Common myeloid progenitor, CD34-positive (primary cell): ENCODE measurements at regions not wholly inside any gene's neighbourhood (a gene's known extent, or its start where the extent isn't known, plus 50 kb on each side); places are given as distances from the start of the nearest gene placed in this dataset.

Experiments used
- CTCF ChIA-PET: fragments of 350-600 bp; sonication (Branson Sonifier 250); formaldehyde crosslinking; loops from one replicate; lab custom pipeline; 2021; ENCODE audit warnings: antibody characterized with exemption; lab: Charles Lee
- POLR2A ChIA-PET: fragments of 350-600 bp; sonication (Branson Sonifier 250); formaldehyde crosslinking; loops from one replicate; lab custom pipeline; 2021; ENCODE audit warnings: antibody characterized with exemption; lab: Charles Lee
- DNase-seq, 3 donors: peaks; one replicate each; pipeline versions ENCODE4 v3.0.0 to v3.0.0-alpha.2; 2013
- H3K27ac ChIP-seq, 2 experiments: 1 replicate in 1 of 2; 2 replicates in 1 of 2; pipeline ENCODE4 v1.7.0; 2013; ENCODE audit warnings: inconsistent platforms in 2 of 2, low read length in 2 of 2, mild to moderate bottlenecking in 2 of 2, low read depth in 1 of 2, moderate library complexity in 1 of 2; ENCODE audit not compliant: severe bottlenecking in 2 of 2, insufficient read depth in 1 of 2, poor library complexity in 1 of 2
- H3K27me3 ChIP-seq, 5 experiments: replicated peaks in 2 of 5; 1 replicate in 3 of 5; 2 replicates in 2 of 5; pipeline versions ENCODE4 v1.6.1 to v1.7.0; 2013; ENCODE audit warnings: low read length in 4 of 5, mild to moderate bottlenecking in 2 of 5, moderate library complexity in 2 of 5, inconsistent platforms in 1 of 5; ENCODE audit not compliant: insufficient read depth in 5 of 5, control insufficient read depth in 4 of 5
- H3K36me3 ChIP-seq, 4 experiments: 1 replicate in 2 of 4; 2 replicates in 2 of 4; pipeline versions ENCODE4 v1.6.1 to v1.7.0; 2013; ENCODE audit warnings: low read length in 3 of 4, control low read depth in 1 of 4, mild to moderate bottlenecking in 1 of 4; ENCODE audit not compliant: control insufficient read depth in 4 of 4, insufficient read depth in 4 of 4
- H3K4me1 ChIP-seq, 4 experiments: 1 replicate in 3 of 4; 2 replicates in 1 of 4; pipeline versions ENCODE4 v1.6.1 to v1.7.1; 2013; ENCODE audit warnings: low read length in 3 of 4, mild to moderate bottlenecking in 3 of 4, control low read depth in 1 of 4, inconsistent platforms in 1 of 4, moderate library complexity in 1 of 4; ENCODE audit not compliant: control insufficient read depth in 4 of 4, insufficient read depth in 4 of 4; ENCODE audit errors: control extremely low read depth in 1 of 4
- H3K4me3 ChIP-seq, 7 experiments: 1 replicate in 4 of 7; 2 replicates in 3 of 7; pipeline versions ENCODE4 v1.5.1 to v1.7.0; 2013; ENCODE audit warnings: mild to moderate bottlenecking in 7 of 7, low read length in 6 of 7, moderate library complexity in 6 of 7, inconsistent platforms in 2 of 7, low read depth in 2 of 7, control low read depth in 1 of 7; ENCODE audit not compliant: insufficient read depth in 4 of 7, control insufficient read depth in 1 of 7; ENCODE audit errors: extremely low read depth in 1 of 7
- H3K9me3 ChIP-seq, 5 experiments: 1 replicate in 4 of 5; 2 replicates in 1 of 5; pipeline versions ENCODE4 v1.6.1 to v1.7.1; 2013; ENCODE audit warnings: low read length in 4 of 5, mild to moderate bottlenecking in 2 of 5, inconsistent platforms in 1 of 5, low read depth in 1 of 5, moderate library complexity in 1 of 5; ENCODE audit not compliant: control insufficient read depth in 4 of 5, insufficient read depth in 2 of 5; ENCODE audit errors: control extremely low read depth in 1 of 5
- WGBS: methylation state at CpG from one replicate; pipeline ENCODE4 v1.1.5; 2013; ENCODE audit not compliant: insufficient coverage; 5-methylcytosine and 5-hydroxymethylcytosine counted together

GRCh38 chr2:133943108-133943507 is 310.8 kb upstream of the MGAT5 start:
- H3K27me3 ChIP-seq, result peaks cover 0 to 2% (median 0%) of the 10 kb centered on the region in 5 experiments
- no peak for DNase-seq
- POLR2A ChIA-PET, result no interaction called here
- CTCF ChIA-PET, result no interaction called here
- no peak overlapping the region for H3K4me3 ChIP-seq
- no peaks in the 10 kb centered on the region for H3K36me3 ChIP-seq
- no peak overlapping the region for H3K27ac ChIP-seq
- whole genome bisulfite sequencing, result 100% methylated on average over 1 of the region's 5 CpGs
- peaks cover 0 to 2% (median 0%) of the 10 kb centered on the region in 5 experiments for H3K9me3 ChIP-seq
- H3K4me1 ChIP-seq, result no peaks in the 10 kb centered on the region

DNA sequence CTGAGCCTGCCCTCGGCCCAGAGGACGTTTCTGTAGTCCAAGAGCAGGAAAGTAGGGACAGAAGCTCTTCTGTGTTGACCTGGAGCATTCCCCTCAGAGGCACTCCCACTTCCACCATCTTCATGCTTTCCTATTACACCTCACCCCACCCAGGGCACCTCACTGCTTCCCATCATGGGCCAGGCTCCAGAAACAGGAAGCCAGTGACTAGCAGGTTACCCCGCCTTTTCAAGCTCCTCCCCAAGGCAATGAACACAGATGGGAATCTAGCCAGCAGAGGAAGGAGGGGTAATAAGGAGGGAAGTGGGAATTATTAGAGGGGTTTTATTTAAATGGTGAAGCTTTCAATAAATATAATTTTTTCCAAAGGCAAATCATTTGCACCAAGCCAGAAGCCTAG is 308.8 kb upstream of the MGAT5 start:
- 20% methylated on average over 1 of the region's 3 CpGs for WGBS
- H3K9me3 ChIP-seq, result peaks cover 0 to 2% (median 0%) of the 10 kb centered on the region in 5 experiments
- CTCF ChIA-PET, result no interaction called here

DNA sequence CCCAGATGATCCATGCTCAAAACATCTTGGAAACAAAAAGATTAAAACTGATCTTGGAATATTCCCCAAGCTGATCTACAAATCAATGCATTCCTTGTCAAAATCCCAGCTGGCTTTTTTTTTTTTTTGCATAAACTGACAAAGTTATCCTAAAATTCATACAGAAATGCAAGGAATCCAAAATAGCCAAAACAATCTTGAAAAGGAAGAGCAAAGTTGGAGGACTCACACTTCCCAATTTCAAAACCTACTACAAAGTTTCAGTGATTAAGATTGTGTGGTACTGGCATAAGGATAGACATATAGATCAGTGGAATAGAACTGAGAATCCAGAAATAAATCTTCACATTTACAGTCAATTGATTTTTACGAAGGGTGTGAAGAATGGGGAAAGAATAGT is 306.8 kb upstream of the MGAT5 start:
- peaks cover 0 to 2% (median 0%) of the 10 kb centered on the region in 5 experiments for H3K27me3 ChIP-seq
- no peak overlapping the region for H3K4me3 ChIP-seq
- DNase-seq, result no peak
- no peak overlapping the region for H3K27ac ChIP-seq
- ChIA-PET CTCF (no interaction called here), POLR2A (no interaction called here)
- no CpG with 5 or more reads among the region's 1 CpG for WGBS
- no peaks in the 10 kb centered on the region for H3K4me1 ChIP-seq
- H3K36me3 ChIP-seq, result no peaks in the 10 kb centered on the region
- H3K9me3 ChIP-seq, result peaks cover 0 to 2% (median 0%) of the 10 kb centered on the region in 5 experiments

More for the DNA sequence above, 308.8 kb upstream of the MGAT5 start:
- POLR2A ChIA-PET, result no interaction called here
- no peaks in the 10 kb centered on the region for H3K27me3 ChIP-seq
- H3K36me3 ChIP-seq, result no peaks in the 10 kb centered on the region
- H3K4me3 ChIP-seq, result no peak overlapping the region
- no peaks in the 10 kb centered on the region for H3K4me1 ChIP-seq
- H3K27ac ChIP-seq, result no peak overlapping the region
- DNase-seq, result no peak

DNA sequence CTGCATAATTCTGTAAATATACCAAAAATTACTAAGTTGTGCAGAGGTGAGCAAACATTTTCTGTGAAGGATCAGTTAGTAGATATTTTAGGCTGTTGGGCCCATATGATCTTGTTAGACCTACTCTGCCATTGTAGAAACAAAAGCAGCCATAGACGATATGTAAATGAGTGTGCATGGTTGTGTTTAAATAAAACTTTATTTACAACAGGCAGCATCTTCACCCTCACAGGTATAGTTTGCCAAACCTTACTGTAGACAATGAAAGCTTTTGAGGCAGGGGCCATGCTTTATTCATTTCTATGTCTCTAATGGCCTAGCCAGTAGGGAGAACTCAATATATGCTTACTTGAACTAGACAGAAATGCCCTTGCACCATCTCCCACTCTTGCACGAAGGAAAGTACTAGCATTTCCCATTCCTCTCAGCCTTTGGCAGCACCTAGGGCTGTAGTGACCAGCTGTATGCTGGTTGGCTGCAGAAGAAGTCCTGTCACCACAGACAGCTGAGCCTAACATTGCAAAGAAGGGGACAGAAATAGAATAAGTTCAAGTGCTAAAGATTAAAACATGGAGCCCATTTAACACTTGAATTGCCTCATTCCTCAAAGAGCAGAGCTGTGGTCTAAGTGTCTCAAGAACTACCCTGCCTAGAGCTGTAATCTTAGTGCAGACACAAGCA is 305.1 kb upstream of the MGAT5 start:
- Histone ChIP-seq H3K4me3 (no peak overlapping the region), H3K27me3 (peaks cover 0 to 2% (median 0%) of the 10 kb centered on the region in 5 experiments), H3K9me3 (peaks cover 0 to 2% (median 0%) of the 10 kb centered on the region in 5 experiments), H3K4me1 (no peaks in the 10 kb centered on the region), H3K27ac (no peak overlapping the region), H3K36me3 (no peaks in the 10 kb centered on the region)
- peak in 1 of 3 donors; percentile 1 for DNase-seq
- CTCF ChIA-PET, result interaction anchor here (0.8 kb wide), 1 partner anchor 463 kb away, joined by 4 read pairs; no protein-coding TSS in a partner anchor
- POLR2A ChIA-PET, result no interaction called here
- WGBS, result 0% methylated on average over 1 of the region's 2 CpGs

DNA sequence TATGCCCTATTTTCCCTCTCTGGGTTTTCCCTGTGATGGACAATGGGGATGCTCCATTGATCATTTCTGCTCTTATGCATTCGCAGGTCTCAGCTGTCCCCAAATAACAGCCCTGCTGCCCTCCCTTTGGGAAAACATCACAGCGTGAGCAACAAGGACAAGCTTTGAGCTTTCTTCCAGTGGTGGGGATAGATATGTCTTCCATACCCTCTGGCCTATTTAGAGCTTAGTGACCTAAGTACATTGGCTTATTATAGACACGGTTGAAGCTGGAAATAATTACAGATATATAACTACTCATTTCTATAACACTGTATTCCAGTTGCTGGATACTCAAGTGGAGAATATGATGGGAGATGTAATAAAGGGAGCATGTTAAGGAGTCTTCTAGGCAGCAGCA is 304.3 kb upstream of the MGAT5 start:
- CTCF ChIA-PET, result interaction anchor here (0.8 kb wide), 1 partner anchor 462 kb away, joined by 4 read pairs; no protein-coding TSS in a partner anchor
- H3K9me3 ChIP-seq, result peaks cover 0 to 2% (median 0%) of the 10 kb centered on the region in 5 experiments
- no peak for DNase-seq
- H3K4me1 ChIP-seq, result no peaks in the 10 kb centered on the region
- H3K27ac ChIP-seq, result no peak overlapping the region
- no peak overlapping the region for H3K4me3 ChIP-seq
- POLR2A ChIA-PET, result no interaction called here
- peaks cover 0 to 2% (median under 1%) of the 10 kb centered on the region in 5 experiments for H3K27me3 ChIP-seq
- no peaks in the 10 kb centered on the region for H3K36me3 ChIP-seq
- no CpG with 5 or more reads among the region's 3 CpGs for WGBS

DNA sequence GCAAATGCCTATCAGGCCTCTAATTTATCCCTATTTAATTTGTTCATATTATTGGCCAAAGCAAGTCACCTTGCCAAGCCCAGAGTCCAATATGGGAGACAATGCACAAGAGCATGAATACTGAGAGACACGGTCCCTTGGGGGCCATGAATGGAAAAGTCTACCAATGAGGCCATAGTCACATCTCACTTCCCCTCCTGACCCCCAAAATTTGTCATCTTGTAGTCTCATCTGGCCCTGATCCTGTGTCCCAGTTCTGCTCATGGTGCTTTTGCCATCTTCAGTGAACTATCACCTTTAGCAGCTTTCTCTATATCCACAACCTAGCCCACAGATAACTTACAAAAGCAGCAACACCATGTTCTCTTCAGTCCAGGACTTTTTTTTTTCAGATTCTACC is 302.7 kb upstream of the MGAT5 start:
- WGBS, result no CpG with 5 or more reads among the region's 1 CpG
- Histone ChIP-seq H3K36me3 (no peaks in the 10 kb centered on the region), H3K4me1 (no peaks in the 10 kb centered on the region), H3K4me3 (no peak overlapping the region), H3K9me3 (peaks cover 0 to 2% (median 0%) of the 10 kb centered on the region in 5 experiments), H3K27ac (no peak overlapping the region), H3K27me3 (peaks cover 0 to 5% (median 2%) of the 10 kb centered on the region in 5 experiments)
- DNase-seq, result no peak
- ChIA-PET CTCF (no interaction called here), POLR2A (no interaction called here)

GRCh38 chr2:133952420-133952819 is 301.5 kb upstream of the MGAT5 start:
- H3K4me3 ChIP-seq, result no peak overlapping the region
- DNase-seq, result no peak
- no peaks in the 10 kb centered on the region for H3K36me3 ChIP-seq
- no peak overlapping the region for H3K27ac ChIP-seq
- ChIA-PET CTCF (no interaction called here), POLR2A (no interaction called here)
- peaks cover 0 to 2% (median 0%) of the 10 kb centered on the region in 5 experiments for H3K9me3 ChIP-seq
- WGBS, result 67% methylated on average over 1 of the region's 2 CpGs
- no peaks in the 10 kb centered on the region for H3K4me1 ChIP-seq
- peaks cover 0 to 5% (median 4%) of the 10 kb centered on the region in 5 experiments for H3K27me3 ChIP-seq
